HL-60 (cell line): ENCODE measurements at regions not wholly inside any gene's neighbourhood (a gene's known extent, or its start where the extent isn't known, plus 50 kb on each side); places are given as distances from the start of the nearest gene placed in this dataset.

Experiments
- POLR2AphosphoS5 ChIP-seq: IDR thresholded peaks from 2 replicates; pipeline ENCODE4 v1.6.1; 2012; ENCODE audit warnings: low read depth
- TF ChIP-seq, protein P1 (sequence below): IDR thresholded peaks from one replicate; pipeline ENCODE4 v1.5.1; 2011; ENCODE audit warnings: low read length, control low read depth, inconsistent platforms; ENCODE audit not compliant: insufficient read depth

DNA sequence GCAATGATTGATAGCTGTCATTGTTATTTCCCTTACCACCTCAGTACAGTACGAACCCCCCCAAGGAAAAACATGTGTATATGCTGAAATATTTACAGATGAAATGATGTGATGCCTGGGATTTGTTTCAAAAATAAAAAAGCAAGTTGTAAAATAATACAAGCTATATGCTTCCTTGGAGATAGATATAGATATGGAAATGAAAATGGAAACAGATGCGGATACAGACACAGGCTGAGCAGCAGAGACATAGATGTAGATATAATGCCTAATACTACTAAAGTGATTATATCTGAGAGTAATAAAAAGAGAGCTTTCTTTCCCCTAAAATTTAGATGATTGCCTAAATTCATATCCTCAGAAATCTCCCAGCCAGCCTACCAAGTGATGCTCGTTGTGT, 127.5 kb upstream of the TNPO1 start:
- TF ChIP-seq POLR2AphosphoS5, result no peak
- TF ChIP-seq, protein P1, sequence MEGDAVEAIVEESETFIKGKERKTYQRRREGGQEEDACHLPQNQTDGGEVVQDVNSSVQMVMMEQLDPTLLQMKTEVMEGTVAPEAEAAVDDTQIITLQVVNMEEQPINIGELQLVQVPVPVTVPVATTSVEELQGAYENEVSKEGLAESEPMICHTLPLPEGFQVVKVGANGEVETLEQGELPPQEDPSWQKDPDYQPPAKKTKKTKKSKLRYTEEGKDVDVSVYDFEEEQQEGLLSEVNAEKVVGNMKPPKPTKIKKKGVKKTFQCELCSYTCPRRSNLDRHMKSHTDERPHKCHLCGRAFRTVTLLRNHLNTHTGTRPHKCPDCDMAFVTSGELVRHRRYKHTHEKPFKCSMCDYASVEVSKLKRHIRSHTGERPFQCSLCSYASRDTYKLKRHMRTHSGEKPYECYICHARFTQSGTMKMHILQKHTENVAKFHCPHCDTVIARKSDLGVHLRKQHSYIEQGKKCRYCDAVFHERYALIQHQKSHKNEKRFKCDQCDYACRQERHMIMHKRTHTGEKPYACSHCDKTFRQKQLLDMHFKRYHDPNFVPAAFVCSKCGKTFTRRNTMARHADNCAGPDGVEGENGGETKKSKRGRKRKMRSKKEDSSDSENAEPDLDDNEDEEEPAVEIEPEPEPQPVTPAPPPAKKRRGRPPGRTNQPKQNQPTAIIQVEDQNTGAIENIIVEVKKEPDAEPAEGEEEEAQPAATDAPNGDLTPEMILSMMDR, result no peak
